ENCODE measurements at regions not wholly inside any gene's neighbourhood (a gene's known extent, or its start where the extent isn't known, plus 50 kb on each side); places are given as distances from the start of the nearest gene placed in this dataset.

GRCh38 chr5:165076686-165077085 is 1571.3 kb downstream of the MAT2B start:
- Mint-ChIP-seq H3K36me3 (no peaks in the 10 kb centered on the region; the same call in 1 of the 2 replicates), H3K4me3 (no peak overlapping the region), H3K27me3 (ENCODE audit: low read depth) (no peaks in the 10 kb centered on the region), H3K9me3 (peaks cover 25% of the 10 kb centered on the region), H3K27ac (no peak overlapping the region; the same call in 1 of the 2 replicates), H3K4me1 (peaks cover 5% of the 10 kb centered on the region)
- ChIA-PET CTCF (no interaction called here), POLR2A (no interaction called here)
- ATAC-seq (no peak), DNase-seq (ENCODE audit: low spot score) (no peak)
- TF ChIP-seq FOXP4 (CRISPR knock-in tag; IDR thresholded peaks at IDR 0.05) (no peak), FOXJ3 (CRISPR knock-in tag; IDR thresholded peaks at IDR 0.05; ENCODE audit: borderline replicate concordance) (no peak), FOXK1 (CRISPR knock-in tag; IDR thresholded peaks at IDR 0.05) (no peak), ZNF138 (CRISPR knock-in tag; conservative IDR thresholded peaks at IDR 0.05) (no peak), CTCF (IDR thresholded peaks at IDR 0.05) (no peak), PREB (CRISPR knock-in tag; IDR thresholded peaks at IDR 0.05; ENCODE audit: borderline replicate concordance) (no peak), ZNF219 (CRISPR knock-in tag; IDR thresholded peaks at IDR 0.05; ENCODE audit: borderline replicate concordance) (no peak), E2F1 (CRISPR knock-in tag; IDR thresholded peaks at IDR 0.05) (no peak), ZBTB21 (CRISPR knock-in tag; IDR thresholded peaks at IDR 0.05; ENCODE audit: borderline replicate concordance) (no peak)
- TF ChIP-seq, protein P1, sequence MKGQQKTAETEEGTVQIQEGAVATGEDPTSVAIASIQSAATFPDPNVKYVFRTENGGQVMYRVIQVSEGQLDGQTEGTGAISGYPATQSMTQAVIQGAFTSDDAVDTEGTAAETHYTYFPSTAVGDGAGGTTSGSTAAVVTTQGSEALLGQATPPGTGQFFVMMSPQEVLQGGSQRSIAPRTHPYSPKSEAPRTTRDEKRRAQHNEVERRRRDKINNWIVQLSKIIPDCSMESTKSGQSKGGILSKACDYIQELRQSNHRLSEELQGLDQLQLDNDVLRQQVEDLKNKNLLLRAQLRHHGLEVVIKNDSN (CRISPR knock-in tag; IDR thresholded peaks at IDR 0.05): no peak
- TF ChIP-seq, protein P2, sequence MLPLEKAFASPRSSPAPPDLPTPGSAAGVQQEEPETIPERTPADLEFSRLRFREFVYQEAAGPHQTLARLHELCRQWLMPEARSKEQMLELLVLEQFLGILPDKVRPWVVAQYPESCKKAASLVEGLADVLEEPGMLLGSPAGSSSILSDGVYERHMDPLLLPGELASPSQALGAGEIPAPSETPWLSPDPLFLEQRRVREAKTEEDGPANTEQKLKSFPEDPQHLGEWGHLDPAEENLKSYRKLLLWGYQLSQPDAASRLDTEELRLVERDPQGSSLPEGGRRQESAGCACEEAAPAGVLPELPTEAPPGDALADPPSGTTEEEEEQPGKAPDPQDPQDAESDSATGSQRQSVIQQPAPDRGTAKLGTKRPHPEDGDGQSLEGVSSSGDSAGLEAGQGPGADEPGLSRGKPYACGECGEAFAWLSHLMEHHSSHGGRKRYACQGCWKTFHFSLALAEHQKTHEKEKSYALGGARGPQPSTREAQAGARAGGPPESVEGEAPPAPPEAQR (CRISPR knock-in tag; IDR thresholded peaks at IDR 0.05): no peak

DNA sequence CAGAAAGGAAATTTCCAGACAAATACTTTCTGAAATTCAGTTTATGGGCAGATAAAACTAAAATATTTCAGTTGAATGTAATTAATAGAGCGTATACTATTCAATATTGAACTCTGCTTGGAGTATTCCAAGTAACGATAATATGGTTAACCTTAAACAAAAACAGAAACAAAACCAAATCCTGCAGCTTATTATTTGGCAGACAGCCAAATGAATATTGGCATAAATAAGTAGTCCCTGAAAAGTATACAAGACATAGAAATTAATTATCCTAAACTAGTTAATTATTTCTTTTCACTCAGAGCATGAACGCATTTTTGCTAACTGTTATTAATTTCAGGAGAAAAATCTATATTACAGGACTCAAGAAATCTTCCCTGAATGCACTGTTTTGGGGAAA is 1574.0 kb downstream of the MAT2B start:
- H3K4me1 Mint-ChIP-seq: peaks cover 8% of the 10 kb centered on the region
- no peaks in the 10 kb centered on the region for H3K27me3 Mint-ChIP-seq (ENCODE audit: low read depth)
- H3K4me3 Mint-ChIP-seq: no peak overlapping the region
- H3K27ac Mint-ChIP-seq: no peak overlapping the region
- peaks cover 5% of the 10 kb centered on the region for H3K9me3 Mint-ChIP-seq
- POLR2A ChIA-PET: no interaction called here
- ATAC-seq (no peak), DNase-seq (ENCODE audit: low spot score) (no peak)
- CTCF ChIA-PET: no interaction called here
- H3K36me3 Mint-ChIP-seq: no peaks in the 10 kb centered on the region
- TF ChIP-seq E2F1 (CRISPR knock-in tag; IDR thresholded peaks at IDR 0.05): no peak
- no peak for TF ChIP-seq PRDM15 (CRISPR knock-in tag; IDR thresholded peaks at IDR 0.05)
- TF ChIP-seq MYBL2 (CRISPR knock-in tag; IDR thresholded peaks at IDR 0.05): no peak
- TF ChIP-seq ELF4 (CRISPR knock-in tag; IDR thresholded peaks at IDR 0.05; ENCODE audit: low read depth): no peak
- TF ChIP-seq ZNF281 (CRISPR knock-in tag; IDR thresholded peaks at IDR 0.05): no peak
